RWPE1 (cell line): ENCODE measurements at regions not wholly inside any gene's neighbourhood (a gene's known extent, or its start where the extent isn't known, plus 50 kb on each side); places are given as distances from the start of the nearest gene placed in this dataset.

Source experiments
- CTCF ChIA-PET: fragments of 350-600 bp; sonication (Branson Sonifier 250); formaldehyde crosslinking; extraction: SDS; loops from one replicate; lab custom pipeline; 2021; lab: Yijun Ruan, JAX
- POLR2A ChIA-PET: fragments of 400-600 bp; formaldehyde crosslinking; extraction: SDS; loops from one replicate; lab custom pipeline; 2020; ENCODE audit warnings: antibody characterized with exemption; ENCODE audit not compliant: low non-redundant PET; lab: Yijun Ruan, JAX
- DNase-seq: peaks from one replicate; pipeline ENCODE4 v3.0.0; 2012; ENCODE audit warnings: low spot score
- H3K27ac ChIP-seq: fragments of 450-650 bp; 2 replicates; pipeline ENCODE4 v1.5.1; 2017
- TF ChIP-seq, protein P1 (sequence below): fragments of 450-650 bp; conservative IDR thresholded peaks from 2 replicates; pipeline ENCODE4 v1.5.1; 2017; ENCODE audit warnings: low read depth, mild to moderate bottlenecking

DNA sequence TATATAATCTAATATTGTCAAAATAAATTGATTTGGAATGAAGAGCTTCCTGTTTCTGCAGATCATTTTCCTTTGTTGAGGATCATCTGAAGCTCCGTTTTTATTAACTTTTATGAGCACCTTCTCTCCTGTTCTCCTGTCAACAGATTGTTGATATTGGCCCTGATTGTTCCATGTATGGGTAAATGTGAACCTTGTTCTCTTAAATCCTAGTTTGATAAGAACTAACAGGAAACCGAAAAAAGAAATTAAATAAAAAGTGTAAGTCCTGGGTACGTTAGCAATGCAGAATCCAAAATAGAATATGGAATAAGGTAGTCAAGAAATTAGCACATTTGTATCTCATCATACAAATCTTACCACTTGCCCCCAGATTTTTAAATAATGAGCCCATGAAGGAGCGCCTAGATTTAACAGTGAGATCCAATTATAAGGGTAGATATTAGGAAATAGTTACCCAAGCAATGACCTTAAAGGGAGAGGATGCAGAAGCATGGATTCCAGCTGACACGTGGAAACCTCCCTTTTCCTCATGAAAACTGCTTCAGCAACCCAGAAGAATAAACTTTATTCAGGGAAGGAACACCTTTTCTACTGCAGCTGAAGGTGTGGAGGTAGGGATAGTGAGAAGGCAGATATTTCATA lies 80.8 kb upstream of the PIK3R1 start:
- TF ChIP-seq, protein P1, sequence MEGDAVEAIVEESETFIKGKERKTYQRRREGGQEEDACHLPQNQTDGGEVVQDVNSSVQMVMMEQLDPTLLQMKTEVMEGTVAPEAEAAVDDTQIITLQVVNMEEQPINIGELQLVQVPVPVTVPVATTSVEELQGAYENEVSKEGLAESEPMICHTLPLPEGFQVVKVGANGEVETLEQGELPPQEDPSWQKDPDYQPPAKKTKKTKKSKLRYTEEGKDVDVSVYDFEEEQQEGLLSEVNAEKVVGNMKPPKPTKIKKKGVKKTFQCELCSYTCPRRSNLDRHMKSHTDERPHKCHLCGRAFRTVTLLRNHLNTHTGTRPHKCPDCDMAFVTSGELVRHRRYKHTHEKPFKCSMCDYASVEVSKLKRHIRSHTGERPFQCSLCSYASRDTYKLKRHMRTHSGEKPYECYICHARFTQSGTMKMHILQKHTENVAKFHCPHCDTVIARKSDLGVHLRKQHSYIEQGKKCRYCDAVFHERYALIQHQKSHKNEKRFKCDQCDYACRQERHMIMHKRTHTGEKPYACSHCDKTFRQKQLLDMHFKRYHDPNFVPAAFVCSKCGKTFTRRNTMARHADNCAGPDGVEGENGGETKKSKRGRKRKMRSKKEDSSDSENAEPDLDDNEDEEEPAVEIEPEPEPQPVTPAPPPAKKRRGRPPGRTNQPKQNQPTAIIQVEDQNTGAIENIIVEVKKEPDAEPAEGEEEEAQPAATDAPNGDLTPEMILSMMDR, result no peak
- no peak for DNase-seq
- no peak overlapping the region for H3K27ac ChIP-seq
- POLR2A ChIA-PET, result no interaction called here
- CTCF ChIA-PET, result interaction anchor here (0.6 to 1.3 kb wide), 3 partner anchors 18 to 1202 kb away, joined by 3 to 4 read pairs (median 3); no protein-coding TSS in a partner anchor

DNA sequence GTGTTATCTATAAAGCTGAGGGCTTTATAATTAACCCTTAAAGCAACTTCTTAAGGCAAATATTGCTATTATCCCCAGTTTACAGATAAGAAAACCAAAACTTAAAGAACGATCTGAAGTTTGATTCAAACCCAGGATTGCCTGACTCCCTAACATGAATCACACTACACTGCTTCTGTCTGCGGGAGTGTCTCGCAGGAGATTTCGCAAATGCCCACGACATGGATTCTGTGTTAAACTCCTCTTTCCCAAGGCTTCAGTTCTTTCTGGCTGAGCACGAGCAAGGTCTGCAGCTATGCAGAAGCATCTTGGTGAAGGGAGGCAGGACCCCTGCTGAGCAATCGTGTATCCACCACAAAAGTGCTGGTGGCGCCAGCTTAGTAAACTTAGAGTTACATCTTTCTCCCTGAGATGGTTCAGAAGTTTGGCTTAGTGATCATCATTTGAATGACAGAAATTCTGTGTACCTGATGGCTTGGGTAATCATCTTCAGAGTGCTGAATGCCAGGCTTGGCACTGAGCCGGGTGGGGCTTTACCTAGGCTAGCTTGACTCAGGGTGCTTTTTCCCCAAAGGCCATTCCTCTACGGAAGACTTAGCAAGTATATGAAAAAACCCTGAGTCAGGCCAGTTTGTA lies 81.4 kb upstream of the PIK3R1 start:
- H3K27ac ChIP-seq, result no peak overlapping the region
- peak; percentile 16 for DNase-seq
- TF ChIP-seq, protein P1, result no peak
- POLR2A ChIA-PET, result no interaction called here
- CTCF ChIA-PET, result interaction anchor here (0.6 to 1.3 kb wide), 3 partner anchors 18 to 1201 kb away, joined by 3 to 4 read pairs (median 3); no protein-coding TSS in a partner anchor

DNA sequence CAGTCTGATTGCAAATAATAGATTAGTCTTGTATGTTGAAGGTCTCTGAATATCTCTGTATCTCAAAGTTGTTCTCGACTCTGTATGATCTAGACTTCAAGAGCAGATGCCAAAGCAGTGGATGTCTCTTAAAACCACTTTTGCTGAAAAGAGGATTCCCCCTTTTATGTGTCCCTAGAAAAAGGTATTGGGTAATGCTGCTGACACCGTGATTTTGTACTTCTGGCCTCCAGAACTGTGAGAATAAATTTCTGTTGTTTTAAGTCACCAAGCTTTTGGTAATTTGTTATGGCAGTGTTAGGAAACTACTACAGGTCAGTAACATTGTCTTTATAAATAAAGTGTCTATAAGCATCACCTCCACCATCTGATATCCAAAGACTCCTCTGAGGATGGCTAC lies 85.3 kb upstream of the PIK3R1 start:
- CTCF ChIA-PET, result interaction anchor here (0.6 kb wide), 1 partner anchor 8 kb away, joined by 3 read pairs; no protein-coding TSS in a partner anchor
- H3K27ac ChIP-seq, result no peak overlapping the region
- TF ChIP-seq, protein P1, result no peak
- no peak for DNase-seq
- POLR2A ChIA-PET, result no interaction called here

DNA sequence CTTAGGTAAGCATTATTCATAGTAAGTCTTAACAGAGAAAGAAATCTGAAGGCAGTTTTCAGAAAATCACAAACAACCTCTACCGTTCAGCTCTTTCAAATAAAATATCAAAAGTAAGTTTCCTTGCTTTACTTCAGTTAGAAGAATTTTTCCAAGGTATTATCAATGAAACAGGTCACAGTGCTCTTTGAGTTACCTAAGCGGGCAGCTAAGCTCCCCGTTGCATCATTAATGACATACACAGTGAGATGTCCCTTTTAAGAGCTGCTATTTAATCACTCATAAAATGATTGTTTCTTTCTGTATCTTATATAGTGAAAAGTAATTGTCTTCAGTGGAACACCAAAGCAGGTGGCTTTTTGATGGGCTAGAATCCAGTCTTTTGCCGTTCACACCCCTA lies 86.2 kb upstream of the PIK3R1 start:
- no peak for DNase-seq
- TF ChIP-seq, protein P1, result no peak
- ChIA-PET CTCF (interaction anchor here (0.5 to 0.9 kb wide), 3 partner anchors 29 to 477 kb away, joined by 3 read pairs; no protein-coding TSS in a partner anchor), POLR2A (no interaction called here)
- no peak overlapping the region for H3K27ac ChIP-seq

DNA sequence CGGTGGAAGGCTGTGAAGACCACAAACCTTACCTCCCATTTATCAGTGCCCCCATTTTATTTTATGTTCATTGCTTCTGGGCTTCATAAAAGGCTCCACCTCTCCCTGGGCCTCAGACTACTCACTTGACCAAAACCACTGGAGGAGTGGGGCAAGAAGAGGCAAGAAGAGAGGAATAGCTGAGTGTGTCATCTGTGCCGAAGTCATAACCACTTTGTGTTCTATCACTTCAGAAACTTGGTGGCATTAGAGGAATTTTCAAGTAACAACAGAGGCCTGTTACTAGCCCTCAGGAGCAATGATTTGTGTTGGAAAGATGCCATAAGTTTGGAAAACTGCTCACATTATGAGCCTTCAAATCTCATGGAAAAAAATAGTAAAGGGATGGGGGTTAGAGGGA lies 88.7 kb upstream of the PIK3R1 start:
- TF ChIP-seq, protein P1, result no peak
- no peak overlapping the region for H3K27ac ChIP-seq
- no peak for DNase-seq
- CTCF ChIA-PET, result interaction anchor here (0.6 kb wide), 2 partner anchors 126 to 491 kb away, joined by 3 to 4 read pairs; no protein-coding TSS in a partner anchor
- POLR2A ChIA-PET, result no interaction called here

DNA sequence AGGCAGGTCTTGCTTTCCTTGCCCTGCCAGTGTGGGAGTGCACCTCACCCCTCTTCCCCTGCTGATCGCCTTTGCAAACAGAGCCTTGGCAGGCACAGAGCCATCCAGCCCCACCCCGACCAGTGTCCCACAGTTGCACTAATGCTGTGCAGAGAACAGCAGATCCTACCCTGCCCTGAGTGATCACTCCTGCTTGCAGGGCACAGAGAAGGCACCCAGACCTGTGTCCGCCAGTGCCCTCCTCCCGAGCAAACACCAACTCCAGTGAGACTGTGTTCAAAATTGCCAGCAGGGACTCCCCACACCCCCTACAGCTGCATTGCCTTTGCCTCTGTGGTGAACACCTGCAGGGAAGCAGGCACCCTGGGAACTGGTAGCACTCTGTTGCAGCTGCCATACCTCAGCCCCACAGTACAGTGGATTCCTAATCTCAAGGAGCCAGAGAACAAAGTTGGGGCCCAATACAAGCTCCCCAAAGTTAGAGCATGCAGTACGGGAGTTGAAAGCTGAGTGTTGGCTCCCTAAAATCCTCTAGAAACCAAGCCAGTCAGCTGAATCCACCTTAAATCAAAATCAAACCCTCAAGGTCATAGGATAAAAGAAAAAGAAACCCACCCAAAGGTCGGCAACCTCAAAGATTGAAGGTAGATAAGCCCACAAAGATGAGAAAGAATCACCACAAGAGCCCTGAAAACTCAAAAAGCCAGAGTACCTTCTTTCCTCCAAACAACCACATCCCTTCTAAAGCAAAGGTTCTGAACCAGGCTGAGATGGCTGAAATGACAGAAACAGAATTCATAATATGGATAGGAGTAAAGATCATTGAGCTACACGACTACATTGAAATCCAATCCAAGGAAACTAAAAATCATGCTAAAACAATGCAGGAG lies 92.9 kb upstream of the PIK3R1 start:
- ChIA-PET CTCF (interaction anchor here (0.6 to 1.0 kb wide), 3 partner anchors 10 to 1015 kb away, joined by 3 to 9 read pairs (median 3); no protein-coding TSS in a partner anchor), POLR2A (no interaction called here)
- no peak overlapping the region for H3K27ac ChIP-seq
- DNase-seq, result no peak
- TF ChIP-seq, protein P1, result no peak
